ENCODE measurements at regions not wholly inside any gene's neighbourhood (a gene's known extent, or its start where the extent isn't known, plus 50 kb on each side); places are given as distances from the start of the nearest gene placed in this dataset.
"Not testable (repeated sequence)": the region's sequence is repeated elsewhere in the genome, so short reads cannot be mapped to it uniquely, and the experiment has no call there.

DNA sequence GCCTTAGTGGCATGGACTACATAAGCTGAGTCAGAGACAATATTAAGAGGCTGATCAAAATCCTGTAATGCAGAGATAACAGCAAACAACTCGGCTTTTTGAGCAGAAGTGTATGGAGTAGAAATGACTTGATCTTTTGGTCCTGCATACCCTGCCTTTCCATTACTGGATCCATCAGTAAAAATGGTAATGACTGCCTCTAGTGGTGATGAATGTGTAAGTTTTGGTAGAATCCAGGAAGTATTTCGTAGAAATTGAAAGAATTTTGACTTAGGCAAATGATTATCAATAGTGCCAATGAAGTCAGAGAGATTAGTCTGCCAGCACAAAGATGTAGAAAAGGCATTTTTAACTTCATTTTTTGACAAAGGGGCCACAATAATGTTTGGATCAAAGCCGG is 146.4 kb upstream of the API5 start:
- not testable (repeated sequence) for FAIRE-seq

DNA sequence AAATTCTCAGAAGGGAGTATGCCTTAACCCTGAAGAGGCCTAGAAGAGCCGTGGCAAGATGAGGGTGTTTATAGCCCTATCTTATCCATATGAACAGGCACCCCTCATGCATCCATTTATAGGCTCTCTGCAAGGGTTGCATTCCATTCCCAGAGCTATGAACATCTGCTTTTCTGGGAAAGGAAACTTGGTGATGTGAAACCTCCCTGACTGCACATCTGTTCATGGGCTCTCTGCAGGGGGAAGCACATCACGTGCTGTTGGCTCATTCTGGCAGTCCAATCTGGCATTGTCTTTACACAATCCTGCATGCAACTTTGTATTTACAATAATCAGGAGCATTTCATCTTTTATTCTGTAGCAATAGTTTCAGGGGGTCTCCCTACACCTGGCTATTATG is 143.6 kb upstream of the API5 start:
- not testable (repeated sequence) for FAIRE-seq; DNase-seq (ENCODE audit: insufficient read length, low spot score)

More for the DNA sequence above, 146.4 kb upstream of the API5 start:
- not testable (repeated sequence) for DNase-seq (ENCODE audit: insufficient read length, low spot score)

DNA sequence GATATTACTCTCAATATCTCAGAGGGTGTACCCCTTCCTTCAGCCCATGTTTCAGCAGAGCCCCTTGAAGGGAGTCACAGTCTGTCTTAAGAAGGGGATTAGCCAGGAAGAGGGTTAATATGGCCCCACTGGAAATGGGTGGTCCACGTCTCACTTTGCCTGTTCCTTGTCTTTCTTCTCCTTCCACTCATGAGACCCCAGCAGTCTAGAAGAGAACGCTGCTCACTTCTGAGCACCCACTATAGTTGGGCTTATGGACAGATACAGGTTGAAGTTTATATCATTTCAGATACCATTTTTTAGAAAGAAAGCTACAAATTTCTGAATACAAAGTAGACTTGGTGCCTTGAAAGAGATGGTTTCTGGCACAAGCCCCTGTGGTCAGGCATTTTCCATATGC is 139.3 kb upstream of the API5 start:
- DNase-seq (ENCODE audit: insufficient read length, low spot score) (no peak), FAIRE-seq (no peak)

DNA sequence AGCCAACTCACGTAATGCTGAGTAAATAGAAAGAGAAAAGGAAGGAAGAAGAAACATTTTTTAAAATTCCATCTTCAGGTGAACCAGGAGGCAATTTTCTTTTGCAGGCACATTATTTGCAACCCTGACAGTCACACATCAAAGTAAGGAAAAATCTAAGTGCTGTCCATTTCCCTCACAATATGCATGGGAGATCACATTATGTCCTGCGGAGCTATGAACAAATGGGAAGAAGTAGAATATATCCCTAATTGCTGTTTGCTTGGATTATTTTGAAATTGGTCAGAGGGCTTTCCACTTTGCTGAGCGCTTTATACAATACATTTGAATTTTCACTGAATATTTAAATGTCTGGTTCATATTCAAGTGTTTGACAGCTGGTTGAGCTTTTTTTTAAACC is 133.8 kb upstream of the API5 start:
- DNase-seq (ENCODE audit: insufficient read length, low spot score) (no peak), FAIRE-seq (no peak)

DNA sequence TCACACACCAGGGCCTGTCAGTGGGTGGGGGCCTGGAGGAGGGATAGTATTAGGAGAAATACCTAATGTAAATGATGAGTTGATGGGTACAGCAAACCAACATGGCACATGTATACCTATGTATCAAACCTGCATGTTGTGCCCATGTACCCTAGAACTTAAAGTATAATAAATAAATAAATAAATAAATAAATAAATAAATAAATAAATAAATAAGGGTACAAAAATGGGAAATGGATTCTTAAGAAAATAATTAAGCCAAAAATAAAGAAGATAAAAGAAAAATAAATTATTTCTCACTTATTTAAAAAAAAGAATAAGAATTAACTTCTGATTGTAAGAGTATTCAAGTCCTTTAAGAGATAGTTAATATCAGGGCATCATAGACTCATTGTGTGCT is 117.3 kb upstream of the API5 start:
- DNase-seq (ENCODE audit: insufficient read length, low spot score); FAIRE-seq: not testable (repeated sequence)

DNA sequence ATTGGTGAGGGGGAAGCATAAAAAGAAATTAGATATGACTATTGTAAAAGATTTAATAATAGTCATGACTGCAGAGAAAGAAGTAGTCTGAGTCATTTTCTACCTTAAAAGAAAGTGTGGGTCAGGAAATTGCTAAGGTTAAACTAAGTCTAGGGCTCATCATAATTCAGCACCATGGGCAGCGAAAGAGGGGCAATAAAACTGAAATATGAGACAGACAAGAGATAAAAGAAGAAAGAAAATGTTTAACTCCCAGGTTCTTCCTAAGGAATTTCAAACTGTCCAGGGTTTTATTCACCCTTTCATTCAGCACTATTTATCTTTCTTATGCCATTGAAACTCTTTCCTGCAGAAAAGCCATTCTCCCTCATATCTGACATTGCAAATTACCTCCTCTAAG is 114.4 kb upstream of the API5 start:
- no peak for DNase-seq (ENCODE audit: insufficient read length, low spot score)
- no peak for FAIRE-seq

DNA sequence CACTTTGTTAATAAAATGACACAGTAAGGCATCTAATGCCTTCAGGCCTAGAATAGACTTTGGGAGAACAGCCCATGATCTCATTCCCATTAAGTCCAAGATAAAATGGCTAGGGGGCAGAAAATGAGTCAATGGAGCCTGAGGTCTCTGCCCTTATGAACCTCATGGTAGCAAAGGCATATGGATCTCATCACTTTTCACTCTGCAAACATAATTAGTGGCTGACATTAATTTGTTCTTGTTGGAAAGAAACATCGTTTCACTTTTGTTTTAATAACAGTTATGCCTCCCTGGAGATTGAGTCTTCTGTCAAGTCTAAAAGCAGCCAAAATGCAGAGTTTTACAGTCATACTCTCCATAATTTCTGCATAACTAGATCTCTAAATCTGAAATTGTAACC is 111.8 kb upstream of the API5 start:
- DNase-seq (ENCODE audit: insufficient read length, low spot score): no peak
- FAIRE-seq: no peak

DNA sequence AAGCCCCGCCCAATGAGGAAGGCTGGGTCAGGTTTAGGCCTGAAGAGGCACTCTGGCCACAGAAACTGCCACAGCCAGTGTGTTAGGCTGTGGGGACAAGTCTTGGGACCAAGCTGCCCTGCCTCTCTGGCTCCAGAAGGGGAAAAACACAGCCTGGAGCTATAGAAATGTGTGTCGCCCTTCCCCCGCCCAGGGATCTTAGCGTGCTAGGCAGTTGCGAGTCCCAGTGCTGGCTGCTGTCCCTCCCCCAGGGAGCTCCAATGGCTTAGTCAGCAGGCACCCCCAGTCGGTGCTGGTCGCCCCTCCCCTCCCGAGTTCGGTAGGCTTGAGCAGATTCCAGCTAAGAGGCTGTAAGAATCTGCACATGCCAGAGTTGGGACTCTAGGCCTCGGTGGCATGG is 99.5 kb upstream of the API5 start:
- FAIRE-seq (no peak), DNase-seq (ENCODE audit: insufficient read length, low spot score) (no peak)

DNA sequence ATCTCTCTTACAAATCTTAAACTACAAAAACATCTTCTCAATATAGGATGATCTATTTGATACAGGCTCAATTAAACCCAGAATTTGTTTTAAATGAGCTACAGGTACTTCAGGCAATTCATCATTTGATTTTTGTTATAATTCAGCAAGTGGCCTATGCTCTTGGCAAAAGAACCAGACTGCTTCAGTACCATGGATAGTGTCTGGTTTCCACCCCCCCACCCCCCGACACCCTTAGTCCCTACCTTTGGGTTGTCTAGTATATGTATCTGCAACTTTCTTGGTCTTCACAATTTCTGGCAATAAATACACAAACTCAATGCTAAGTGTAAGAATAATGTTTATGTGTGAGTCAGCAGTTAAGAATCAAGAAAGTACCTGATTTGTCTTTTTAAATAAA is 97.3 kb upstream of the API5 start:
- no peak for FAIRE-seq
- no peak for DNase-seq (ENCODE audit: insufficient read length, low spot score)

DNA sequence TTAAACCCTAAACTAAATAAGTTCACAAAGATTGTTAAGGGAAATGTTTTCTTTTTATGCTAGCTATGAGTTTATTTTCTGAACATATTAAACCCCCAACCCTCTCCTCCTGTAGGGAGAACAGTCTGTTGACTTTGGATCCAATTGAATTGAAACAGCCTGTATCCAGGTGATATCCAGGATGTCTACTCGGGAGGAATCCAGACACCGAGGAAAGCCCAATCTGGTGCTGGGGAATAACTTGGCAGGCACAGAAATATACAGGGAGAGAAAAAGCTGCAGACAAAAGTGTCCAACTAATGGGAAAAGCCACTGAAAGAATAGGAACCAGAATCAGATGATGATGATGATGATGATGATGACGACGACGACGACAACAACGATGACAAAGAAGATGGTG is 93.9 kb upstream of the API5 start:
- DNase-seq (ENCODE audit: insufficient read length, low spot score): no peak
- no peak for FAIRE-seq

DNA sequence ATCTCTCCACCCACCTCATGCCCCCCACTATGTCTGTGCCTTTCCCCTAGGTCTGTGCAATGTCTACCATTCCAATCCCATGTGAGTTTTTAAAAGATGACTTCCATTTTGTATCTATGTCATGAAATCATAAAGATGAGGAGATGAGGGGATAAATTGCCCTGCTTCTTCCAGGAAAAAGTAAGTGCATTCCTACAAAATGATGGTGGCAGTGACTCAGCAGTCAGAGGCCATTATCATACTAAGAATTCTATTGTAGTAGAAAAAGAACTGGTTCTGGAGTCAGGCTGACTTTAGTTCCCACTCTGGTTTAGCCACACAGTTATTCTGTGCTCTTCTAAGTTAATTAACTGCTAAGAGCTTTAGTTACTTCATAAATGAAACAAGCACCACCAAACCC is 89.6 kb upstream of the API5 start:
- DNase-seq (ENCODE audit: insufficient read length, low spot score): no peak
- FAIRE-seq: no peak

DNA sequence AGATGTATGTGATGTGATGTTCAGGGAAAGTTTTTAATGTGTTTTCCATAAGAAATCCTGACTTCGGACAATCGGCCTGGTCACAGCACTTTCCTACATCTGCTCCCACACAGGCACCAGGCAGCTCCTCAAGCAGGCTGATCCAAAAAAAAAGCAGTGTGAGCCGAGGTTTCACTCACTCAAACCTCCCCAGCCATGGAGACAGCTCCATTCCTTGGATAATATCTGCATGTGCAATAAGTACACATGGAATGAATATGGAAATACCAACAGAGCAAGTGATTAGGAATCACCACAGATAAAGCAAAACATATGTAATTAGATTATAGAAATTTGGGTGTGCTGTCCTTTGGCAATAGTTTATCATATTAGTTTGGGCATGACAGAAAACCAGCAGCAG is 88.8 kb upstream of the API5 start:
- DNase-seq (ENCODE audit: insufficient read length, low spot score) (no peak), FAIRE-seq (no peak)

DNA sequence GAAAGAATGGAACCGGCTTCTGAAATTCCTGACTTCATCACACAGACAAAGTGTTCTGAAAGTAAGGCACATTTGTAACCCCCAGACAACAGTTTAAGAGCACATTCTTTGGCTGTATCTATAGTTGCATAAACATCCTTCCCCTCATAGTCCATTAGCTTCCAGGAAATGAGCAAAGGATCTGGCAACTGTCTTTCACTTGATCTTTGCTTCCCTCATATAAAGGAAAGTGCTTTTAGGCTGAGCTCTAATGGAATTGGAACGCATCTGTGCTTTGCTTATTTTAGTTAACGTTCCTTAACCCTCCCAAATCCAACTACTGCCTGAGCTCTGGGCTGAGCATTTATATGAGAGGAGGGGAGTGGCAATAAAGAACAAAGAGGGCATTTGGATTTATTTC is 76.9 kb upstream of the API5 start:
- FAIRE-seq: no peak
- no peak for DNase-seq (ENCODE audit: insufficient read length, low spot score)

DNA sequence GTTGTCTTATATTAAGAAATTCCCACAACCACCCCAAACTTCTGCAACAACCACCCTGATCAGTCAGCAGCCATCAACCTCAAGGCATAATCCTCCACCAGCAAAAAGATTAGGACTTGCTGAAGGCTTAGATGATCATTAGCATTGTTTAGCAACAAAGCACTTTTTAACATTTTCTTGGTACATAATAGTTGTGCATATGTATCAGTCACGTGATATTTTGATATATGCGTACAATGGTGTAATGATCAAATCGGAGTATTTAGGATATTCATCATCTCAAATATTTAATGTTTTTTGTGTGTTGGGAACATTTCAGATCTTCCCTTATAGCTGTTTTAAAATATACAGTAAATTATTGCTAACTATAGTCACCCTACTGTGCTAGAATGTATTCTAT is 73.5 kb upstream of the API5 start:
- FAIRE-seq (no peak), DNase-seq (ENCODE audit: insufficient read length, low spot score) (no peak)

DNA sequence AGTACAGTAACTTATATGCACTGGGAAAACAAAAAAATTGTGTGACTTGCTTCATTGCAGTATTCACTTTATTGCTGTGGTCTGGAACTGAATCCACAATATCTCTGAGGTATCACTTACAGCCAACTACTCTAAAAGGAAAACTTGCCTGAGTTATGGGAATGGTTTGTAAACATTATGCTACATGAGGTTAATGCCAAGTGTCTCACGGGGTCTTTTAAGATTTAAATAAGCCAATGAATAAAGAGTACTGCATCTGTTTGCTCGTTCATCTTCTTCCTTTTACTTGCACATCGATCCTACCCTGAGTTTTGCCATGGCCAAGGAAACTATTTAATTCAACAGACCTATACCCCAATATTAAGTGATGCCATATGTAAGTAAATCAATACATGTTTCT is 72.0 kb upstream of the API5 start:
- DNase-seq (ENCODE audit: insufficient read length, low spot score) (no peak), FAIRE-seq (no peak)

DNA sequence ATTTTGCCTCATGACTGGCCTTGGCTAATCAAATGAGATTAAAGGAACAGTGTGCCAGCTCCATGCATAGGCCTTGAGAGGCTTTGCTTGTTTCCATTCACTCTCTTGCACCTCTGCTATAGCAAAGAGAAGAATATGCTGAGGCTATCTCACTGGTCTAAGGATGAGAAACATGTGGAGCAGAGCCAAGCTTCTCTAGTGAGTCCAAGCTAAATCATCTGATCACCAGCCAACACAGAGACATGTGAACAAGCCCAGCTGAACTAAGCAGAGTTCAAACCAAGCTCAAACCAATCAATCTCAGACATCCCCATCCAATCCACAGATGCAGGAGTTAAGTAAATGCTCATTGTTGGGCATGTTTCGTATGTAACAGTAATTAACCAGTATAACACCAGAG is 69.4 kb upstream of the API5 start:
- DNase-seq (ENCODE audit: insufficient read length, low spot score): no peak

DNA sequence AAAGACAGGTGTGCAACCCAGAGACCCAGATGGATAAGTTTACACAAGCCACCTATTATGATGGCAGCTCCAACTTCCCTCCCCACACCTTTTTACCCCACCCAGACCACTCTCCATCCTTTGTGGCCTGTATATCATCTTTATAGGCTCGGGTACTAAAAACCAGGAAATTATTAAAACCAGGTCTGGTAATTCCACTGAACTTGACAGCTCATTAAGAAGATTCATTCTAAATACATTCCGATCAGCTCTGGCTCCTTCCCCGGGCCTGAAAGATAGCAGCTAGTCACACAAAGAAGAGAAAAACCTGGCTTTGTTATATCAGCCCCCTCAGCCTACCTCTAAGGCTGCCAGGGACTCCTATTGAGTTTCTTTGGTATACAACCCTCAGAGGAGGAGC is 67.9 kb upstream of the API5 start:
- no peak for DNase-seq (ENCODE audit: insufficient read length, low spot score)

More for the DNA sequence above, 69.4 kb upstream of the API5 start:
- FAIRE-seq: no peak

DNA sequence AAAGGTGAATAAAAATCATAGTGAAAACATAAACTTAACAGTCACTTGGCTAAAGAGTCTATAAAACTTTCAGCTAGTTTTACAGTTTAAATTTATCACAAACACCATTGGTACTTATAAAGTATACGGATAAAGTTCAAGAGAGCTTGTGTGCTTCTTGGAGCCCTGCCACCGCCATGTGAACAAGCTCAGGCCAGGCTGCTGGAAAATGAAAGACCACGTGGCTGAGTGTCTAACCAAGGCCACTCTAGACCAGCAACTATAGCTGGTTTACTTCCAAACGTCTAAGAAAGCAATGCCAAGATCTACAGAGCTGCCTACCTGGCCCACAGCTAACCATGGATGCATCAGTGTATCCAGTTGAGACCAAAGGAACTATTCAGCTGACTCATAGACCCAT is 66.3 kb upstream of the API5 start:
- DNase-seq (ENCODE audit: insufficient read length, low spot score): no peak
- no peak for FAIRE-seq

More for the DNA sequence above, 67.9 kb upstream of the API5 start:
- FAIRE-seq: no peak

DNA sequence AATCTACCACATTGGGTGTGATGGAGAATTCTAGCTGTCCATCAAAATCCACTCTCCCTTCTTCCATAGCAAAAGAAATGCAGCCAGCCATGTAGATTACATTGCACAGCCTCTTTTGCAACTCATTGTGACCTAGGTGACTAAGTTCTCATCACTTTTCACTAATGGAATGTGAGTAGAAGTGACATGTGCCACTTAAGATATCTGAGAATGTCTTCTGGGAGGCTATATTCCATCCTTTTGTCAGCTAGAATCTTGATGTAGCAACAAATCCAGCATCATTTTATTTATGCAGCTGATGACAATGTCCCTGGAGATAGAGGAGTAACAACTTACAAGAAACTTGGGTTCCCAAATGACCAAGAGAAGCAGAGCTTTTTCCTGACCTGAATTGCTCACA is 61.5 kb upstream of the API5 start:
- DNase-seq (ENCODE audit: insufficient read length, low spot score): no peak
- no peak for FAIRE-seq

DNA sequence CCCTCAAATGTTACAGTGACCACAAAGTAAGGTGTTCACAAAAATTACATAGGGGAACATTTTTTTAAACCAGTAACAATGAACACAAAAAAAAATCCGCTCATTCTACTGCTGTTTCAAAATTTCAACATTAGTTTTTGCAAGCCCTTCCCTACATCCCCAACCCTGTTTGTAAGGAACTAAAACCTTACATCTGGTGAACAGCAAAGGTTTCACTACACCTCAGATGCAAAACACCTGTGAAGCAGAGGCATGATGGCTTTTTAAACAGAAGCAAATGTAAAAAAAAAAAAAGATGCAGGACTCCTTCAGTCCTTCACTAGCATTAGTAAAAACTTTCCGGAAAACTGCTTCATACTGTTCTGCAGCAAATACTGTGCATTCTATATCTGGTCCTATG is 50.0 kb upstream of the API5 start:
- no peak for FAIRE-seq
- DNase-seq (ENCODE audit: insufficient read length, low spot score): no peak
